ENCODE measurements at regions not wholly inside any gene's neighbourhood (a gene's known extent, or its start where the extent isn't known, plus 50 kb on each side); places are given as distances from the start of the nearest gene placed in this dataset.

DNA sequence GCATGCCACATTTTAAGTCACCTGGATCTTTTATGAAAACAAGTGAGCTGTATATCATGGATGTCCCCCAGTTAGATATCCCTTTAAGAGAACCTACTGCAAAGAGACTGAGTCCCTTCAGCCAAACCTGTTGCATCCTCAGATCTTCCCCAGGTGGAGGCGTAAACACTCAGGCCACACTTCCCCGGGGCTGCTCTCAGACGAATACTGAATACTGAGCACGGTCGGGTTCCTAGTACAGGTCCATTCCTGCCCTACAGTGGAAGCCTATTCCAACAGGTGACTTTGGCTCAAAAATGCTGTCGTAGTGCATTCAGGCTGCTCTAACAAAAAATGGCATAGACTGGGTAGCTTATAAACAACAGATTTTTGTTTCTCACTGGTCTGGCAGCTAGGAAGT lies 320.2 kb upstream of the CLNK start:
- TF ChIP-seq YY1 (IDR thresholded peaks at IDR 0.05; ENCODE audit: insufficient read depth, insufficient read length), result no peak
- no peak for TF ChIP-seq ZNF274 (IDR thresholded peaks at IDR 0.05; ENCODE audit: low read depth, low read length)

Data from NT2/D1 (cell line).